ENCODE measurements at regions not wholly inside any gene's neighbourhood (a gene's known extent, or its start where the extent isn't known, plus 50 kb on each side); places are given as distances from the start of the nearest gene placed in this dataset.

- no peak for TF ChIP-seq CTCF (IDR thresholded peaks at IDR 0.05)
- TF ChIP-seq POLR2A (IDR thresholded peaks at IDR 0.05), result no peak
Observed at GRCh38 chr3:107111872-107112271, 265.4 kb upstream of the CCDC54 start.

Measured in transverse colon (tissue), 3 donors.